GM12872 (cell line): ENCODE measurements at regions not wholly inside any gene's neighbourhood (a gene's known extent, or its start where the extent isn't known, plus 50 kb on each side); places are given as distances from the start of the nearest gene placed in this dataset.

Experiments used
- TF ChIP-seq, protein P1 (sequence below): IDR thresholded peaks from 3 replicates; pipeline ENCODE4 v1.5.1; 2011; ENCODE audit warnings: low read depth, mild to moderate bottlenecking, low read length, moderate library complexity; ENCODE audit not compliant: insufficient read depth

DNA sequence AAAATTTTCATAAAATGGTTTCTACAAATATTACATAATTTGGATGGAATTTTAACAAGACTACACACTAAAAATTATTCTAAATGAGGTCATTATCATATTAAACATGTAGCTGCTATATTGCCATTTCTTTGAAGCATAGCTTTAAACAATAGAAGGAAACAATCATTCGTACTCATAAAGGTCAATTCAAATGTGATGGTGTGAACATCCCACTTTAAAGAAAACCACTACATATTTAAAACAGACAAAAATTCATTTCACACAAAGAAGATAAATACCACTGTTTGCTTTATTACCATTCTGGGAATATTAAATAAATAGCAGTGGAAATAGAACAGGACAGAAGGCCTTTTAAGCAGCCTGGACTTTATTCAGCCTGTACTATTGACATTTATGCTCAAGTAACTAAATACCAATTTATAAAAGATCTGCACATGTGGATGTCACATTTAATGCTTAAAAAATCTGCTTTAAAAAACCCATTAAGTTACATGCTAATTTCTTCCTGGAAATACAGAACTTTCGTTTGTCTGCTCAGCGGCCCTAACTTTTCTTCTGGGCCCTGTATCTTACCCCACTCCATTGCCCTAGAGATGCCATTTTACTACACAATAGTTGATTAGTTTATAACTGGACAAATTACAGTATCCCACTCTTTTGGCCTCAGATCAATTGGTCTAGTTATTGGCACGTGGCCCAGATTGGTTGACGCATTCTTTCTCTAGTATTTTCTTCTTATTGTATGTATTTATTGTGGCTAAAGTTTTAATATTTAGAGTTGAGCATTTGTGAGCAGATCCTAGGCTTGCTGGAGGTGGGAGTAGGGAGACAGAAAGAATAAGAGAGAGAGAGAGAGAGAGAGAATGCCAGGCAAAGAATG lies 215.1 kb upstream of the SPRY2 start:
- TF ChIP-seq, protein P1, sequence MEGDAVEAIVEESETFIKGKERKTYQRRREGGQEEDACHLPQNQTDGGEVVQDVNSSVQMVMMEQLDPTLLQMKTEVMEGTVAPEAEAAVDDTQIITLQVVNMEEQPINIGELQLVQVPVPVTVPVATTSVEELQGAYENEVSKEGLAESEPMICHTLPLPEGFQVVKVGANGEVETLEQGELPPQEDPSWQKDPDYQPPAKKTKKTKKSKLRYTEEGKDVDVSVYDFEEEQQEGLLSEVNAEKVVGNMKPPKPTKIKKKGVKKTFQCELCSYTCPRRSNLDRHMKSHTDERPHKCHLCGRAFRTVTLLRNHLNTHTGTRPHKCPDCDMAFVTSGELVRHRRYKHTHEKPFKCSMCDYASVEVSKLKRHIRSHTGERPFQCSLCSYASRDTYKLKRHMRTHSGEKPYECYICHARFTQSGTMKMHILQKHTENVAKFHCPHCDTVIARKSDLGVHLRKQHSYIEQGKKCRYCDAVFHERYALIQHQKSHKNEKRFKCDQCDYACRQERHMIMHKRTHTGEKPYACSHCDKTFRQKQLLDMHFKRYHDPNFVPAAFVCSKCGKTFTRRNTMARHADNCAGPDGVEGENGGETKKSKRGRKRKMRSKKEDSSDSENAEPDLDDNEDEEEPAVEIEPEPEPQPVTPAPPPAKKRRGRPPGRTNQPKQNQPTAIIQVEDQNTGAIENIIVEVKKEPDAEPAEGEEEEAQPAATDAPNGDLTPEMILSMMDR: no peak

DNA sequence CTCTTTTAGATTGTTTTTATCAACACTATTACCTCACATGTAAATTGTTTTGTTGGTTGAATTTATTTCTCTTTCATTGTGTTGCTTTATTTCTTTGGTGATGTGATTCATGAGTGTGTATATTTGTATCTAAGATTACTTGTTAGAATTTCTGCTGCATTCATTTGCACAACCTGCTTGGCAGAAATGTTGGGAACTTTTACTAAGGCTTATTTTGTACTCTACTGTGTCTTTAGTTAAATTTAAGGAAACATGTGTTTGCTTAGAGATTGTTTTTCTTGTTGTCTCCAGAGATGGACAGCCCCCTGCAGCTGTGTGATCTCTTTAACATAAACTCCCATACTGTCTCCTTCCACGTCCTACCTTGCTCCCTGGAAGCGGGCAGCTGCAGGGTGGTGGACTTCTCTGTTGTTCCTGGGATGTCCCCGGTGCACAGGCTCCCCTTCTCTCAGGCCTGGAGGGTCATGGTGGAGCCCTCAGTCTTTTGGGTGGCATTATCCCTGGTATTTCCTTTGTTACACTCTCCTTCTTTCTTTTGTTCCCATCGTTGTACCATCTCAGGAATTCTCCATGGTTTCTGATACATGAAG lies 212.0 kb upstream of the SPRY2 start:
- TF ChIP-seq, protein P1: no peak

DNA sequence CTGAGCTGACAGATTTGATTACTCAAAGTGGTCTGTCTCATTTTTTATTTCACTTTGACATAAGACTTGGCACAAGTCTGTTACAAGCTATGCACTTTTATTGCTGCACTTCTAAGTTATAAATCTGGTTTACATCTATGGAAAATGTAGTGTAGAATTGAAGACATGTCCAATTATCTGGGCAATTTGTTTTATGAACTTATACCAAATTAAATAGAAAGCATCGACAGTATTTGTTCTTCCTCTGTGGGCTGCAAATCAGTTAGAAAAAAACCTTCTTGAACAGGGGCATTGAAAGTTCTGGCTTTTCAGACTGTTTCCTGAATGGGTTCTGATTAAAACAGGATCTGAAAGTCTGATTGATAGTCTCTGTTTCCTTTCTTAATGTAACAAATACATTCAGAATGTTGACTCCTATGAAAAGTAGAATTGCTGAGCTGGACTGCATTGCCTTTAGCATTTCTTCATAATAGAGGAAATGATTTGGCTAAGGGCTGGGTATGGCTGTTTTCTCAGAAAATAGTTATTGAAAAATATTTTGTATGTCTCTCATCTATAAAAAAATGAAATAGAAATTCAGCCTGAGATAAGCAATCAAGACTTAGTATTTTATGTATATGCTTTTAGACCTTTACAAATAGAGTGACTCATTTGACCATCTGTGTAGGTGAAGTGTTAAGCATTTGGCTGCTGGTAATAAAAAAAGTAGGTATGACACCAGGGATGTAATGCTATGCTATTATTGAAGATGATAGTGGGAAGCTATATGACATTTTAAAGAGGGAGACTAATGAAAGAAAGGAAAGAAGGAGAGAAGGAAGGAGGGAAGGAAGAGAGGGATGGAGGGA lies 210.9 kb upstream of the SPRY2 start:
- TF ChIP-seq, protein P1: no peak

DNA sequence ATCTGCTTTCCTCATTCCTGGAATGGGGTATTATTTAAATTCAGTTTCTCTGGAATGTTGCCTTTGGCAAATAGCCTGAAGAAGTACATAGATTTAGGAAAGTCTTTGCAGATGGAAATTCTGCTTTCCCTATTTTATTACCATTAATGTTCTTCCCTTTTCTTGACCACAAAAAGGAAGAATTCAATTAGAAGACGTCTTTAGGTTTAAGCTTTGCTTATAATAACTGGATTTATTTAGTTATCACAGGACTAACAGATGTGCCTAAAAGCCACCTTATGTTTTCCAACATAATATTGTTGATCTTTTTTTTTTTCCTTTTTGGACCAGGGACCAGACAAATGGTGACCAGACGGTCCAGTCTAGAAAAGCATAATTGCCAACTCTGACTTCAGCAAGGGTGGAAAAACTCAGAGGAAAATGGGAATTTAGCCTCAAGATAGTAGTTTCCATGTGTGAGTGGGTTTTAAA lies 210.1 kb upstream of the SPRY2 start:
- TF ChIP-seq, protein P1: no peak

DNA sequence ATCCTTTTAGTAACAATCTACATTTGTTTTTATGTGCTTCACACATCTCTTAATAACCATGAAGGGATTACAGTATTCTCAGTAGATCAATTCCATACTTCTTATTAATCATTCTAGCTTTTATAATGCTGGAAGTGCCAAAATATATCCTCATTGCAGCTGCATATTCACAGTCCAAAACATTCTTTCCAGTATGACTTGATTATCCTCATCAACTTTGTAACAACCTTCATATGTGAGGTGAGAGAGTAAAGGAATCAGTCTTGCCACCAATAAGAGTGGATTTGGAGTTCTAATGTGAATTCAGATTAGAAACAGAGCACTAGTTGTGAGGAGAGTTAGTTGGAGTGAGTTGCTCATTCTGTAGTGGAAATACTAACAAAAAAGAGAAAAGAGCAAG lies 208.0 kb upstream of the SPRY2 start:
- TF ChIP-seq, protein P1: no peak

DNA sequence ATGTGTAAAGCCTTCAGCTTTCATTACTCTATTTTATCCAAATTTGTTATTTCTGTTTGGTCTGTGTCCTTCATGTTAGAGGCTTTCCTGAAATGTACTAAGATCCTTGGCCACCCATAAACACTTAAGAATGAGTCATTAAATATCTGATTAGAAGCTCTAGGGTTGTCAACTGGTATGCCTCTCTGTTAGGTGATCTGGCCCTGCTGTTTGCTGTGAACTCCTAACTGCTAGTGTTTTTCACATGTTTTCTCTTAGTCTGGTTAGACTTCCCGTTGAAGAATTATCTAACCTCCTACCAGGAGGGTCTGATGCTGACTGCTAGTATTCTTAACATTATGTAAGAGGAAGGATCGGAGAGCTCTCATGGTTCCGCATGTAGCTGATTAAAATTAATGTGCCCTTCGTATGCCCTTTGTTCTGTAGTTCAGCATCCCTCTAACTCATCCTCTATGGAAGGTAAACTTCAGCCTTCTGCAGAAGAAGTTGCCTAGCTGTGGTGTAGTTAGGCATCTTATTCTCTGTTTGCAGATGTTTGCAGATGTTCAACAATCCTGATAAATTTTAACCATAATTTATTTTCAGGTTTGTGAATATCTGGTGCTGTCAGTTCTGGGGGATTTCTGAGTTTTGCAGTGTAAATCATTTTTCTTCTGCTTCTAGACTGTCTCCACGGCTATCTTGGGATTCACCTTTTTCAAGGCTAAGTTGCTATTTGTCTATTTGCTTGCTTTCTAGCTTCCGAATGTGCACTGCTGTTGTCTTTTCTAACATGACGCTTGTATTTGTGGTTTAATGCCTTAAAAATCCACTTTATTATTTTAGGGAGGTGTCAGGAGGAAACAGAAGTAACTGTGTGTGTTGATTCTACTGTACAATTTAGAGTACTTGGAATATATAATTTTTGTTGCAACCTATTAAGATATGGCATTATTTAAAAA lies 207.2 kb upstream of the SPRY2 start:
- TF ChIP-seq, protein P1: no peak
